ENCODE measurements at regions not wholly inside any gene's neighbourhood (a gene's known extent, or its start where the extent isn't known, plus 50 kb on each side); places are given as distances from the start of the nearest gene placed in this dataset.
A peak's percentile ranks its signal among the peaks of the same experiment; 100 is the strongest.
"Not testable (repeated sequence)": the region's sequence is repeated elsewhere in the genome, so short reads cannot be mapped to it uniquely, and the experiment has no call there.

DNA sequence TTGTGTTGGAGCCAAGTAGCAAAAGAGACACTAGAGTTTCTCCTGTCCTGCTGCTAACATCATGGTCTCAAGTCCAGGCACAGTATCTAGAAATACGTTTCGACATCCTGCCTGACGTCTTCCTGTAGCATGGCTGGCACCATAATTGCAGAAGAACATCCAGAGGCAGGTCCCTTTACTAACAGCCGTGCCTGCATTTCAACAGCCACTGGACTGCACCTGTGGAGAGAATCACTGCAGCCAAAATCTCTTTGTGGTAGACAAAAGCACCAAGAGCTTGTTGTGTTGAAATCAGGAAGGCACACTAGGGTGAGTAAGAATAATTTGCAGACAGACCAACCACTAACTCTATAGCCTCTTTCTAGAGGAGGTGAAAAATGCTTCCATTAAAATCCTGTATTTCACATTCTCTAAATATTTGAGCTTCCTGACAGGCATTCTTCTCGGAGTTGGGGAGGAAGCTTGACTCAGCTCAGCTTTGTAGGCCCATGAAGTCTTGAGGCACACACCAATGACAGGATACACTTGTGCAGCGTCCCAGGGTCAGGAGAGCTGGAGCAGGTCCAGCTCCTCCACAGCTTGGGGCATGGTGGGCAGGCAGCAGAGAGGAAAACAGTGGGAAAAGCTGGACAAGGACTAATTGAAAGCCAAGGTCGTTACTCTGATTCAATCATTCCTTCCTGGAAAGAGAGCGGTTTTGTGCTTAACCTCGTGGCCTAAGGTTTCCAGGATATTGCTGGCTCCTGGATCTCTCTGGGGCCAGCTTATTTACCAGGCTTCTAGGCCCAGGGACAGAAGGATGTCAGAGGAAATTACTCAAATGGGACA, 244.9 kb downstream of the FAM43A start:
- DNase-seq: peak; percentile 77

DNA sequence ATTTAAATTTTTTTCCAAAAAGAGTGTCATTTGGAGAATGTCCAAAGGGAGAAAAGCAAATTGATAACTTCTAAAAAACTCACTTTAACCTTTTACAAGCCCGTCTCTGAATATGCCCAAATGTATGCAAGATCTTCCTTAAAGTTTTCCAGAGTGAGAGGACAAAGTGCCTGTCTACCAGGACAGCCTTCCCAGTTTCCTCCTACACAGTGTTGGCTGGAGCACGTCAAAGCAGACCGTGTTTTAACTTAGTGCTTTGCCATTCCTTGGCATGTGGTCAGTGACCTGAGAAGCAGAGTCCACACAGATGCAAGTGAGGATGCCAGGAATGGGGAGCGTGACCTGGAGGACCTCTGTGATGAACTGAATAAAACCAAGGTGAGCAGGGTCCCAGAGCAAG, 245.7 kb downstream of the FAM43A start:
- no peak for DNase-seq

DNA sequence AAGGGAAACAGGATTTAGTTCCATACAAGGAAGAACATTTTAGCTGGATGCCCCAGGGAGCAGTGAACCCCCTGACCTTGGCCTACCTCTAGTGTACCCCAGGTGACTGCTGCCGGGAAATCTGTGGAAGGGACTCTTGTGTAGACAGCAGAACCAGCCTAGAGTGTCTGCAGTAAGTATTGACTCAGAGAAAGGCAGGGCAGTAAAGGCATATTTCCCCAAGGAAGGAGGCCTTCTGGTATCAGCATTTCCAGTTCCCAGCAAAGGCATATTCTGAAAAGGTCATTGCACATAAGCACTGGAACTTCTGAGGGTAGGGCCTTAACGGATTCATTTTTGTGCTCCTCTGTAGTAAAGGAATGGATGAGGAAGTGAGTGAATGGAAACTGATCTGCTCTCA, 246.2 kb downstream of the FAM43A start:
- no peak for DNase-seq

- DNase-seq: no peak
These were observed 247.8 kb downstream of the FAM43A start for GRCh38 chr3:194933465-194933864.

GRCh38 chr3:194935061-194935460, 249.4 kb downstream of the FAM43A start:
- DNase-seq: no peak

GRCh38 chr3:194935632-194936470, 250.2 kb downstream of the FAM43A start:
- no peak for DNase-seq

- DNase-seq: no peak
These were observed 251.0 kb downstream of the FAM43A start for GRCh38 chr3:194936659-194937058.

DNA sequence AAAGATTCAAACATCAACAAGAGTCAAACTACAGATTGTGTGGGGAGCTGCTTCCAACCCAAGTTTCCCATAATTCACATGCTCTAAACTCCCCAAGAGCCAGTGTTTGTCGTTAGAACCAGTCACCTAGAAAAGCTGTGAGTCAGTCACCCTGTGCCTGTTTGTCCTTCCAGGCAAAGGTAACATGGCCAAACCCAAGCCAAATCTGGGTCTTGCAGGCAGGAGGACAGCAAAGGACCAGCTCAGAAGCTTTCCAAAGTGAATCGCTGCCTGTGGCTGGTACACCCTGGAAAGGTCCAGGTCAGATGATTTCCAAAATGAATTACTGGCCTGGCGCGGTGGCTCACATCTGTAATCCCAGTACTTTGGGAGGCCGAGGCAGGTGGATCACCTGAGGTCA, 251.5 kb downstream of the FAM43A start:
- no peak for DNase-seq

- no peak for DNase-seq
These were observed 252.2 kb downstream of the FAM43A start for GRCh38 chr3:194937882-194938321.

DNA sequence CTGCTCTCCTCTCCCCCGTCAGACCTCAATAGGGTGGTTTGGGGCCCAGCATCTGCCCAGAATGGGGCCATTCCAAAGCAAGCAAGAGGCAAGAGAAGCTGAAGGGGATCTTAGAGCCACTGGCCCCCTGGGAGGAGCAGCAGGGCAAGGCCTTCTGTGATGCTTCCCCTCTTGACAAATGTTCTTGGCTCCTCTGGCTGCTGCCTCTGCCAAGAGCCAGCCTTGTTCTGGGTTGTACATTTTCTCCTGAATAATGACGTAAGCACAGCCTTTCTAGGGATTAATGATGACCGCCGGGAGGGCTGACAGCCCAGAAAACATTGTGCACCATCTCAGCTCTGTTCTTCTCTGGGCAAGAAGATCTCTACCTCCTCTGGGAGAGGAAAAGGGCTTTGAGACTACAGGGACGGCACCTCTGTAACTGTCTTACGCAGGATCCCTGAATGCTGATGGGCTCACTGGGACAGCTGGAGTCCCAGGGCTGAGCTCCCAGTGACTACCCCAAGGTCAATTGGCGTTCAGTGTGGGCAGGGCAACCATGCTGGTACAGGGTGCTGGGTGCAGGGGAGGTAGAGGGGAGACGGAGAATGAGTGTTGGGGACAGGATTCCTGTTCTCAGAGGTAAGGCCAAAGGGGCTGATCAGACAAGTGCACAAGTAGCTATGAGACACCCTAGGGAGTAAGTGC, 253.3 kb downstream of the FAM43A start:
- DNase-seq: peak; percentile 75

- DNase-seq: no peak
These were observed 253.8 kb downstream of the FAM43A start for GRCh38 chr3:194939532-194939909.

DNA sequence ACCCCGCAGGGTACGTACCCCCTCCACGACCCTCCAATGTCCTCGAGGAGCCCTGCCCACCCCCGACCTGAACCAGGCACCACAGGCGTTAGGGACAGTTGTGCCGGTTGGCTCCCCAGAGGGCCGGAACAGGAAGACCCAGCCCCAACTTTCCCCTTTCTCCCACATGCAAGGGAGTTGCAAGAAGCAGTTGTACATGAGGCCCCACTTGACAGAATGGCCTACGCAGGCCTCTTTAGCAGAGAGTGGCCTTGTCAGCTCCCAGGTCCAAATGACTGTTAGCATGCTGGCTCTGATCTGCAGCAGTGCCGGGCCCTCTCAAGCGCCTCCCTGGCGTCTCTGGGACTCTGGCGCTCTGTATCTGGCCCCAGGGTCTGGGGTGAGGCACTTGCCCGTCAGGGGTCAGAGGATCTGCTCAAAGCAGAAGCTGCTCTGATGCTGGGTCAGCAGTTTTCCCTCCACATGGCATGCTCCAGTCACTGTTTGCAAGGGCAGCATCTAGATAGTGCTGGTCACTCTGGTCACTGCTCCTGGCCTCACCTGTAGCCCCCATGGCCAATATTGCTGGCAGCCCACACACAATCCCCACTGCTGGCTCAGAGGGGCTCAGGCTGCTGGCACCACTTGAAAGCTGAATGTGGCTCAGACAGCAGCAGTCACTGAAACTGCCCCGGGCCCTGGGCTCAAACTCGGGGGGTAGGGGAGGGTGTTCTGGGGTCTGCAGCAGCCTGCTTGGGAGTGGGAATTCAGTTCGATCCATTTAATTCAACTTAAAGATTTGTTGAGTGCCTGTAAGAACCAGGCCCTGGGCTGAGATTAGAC, 254.5 kb downstream of the FAM43A start:
- DNase-seq: no peak

DNA sequence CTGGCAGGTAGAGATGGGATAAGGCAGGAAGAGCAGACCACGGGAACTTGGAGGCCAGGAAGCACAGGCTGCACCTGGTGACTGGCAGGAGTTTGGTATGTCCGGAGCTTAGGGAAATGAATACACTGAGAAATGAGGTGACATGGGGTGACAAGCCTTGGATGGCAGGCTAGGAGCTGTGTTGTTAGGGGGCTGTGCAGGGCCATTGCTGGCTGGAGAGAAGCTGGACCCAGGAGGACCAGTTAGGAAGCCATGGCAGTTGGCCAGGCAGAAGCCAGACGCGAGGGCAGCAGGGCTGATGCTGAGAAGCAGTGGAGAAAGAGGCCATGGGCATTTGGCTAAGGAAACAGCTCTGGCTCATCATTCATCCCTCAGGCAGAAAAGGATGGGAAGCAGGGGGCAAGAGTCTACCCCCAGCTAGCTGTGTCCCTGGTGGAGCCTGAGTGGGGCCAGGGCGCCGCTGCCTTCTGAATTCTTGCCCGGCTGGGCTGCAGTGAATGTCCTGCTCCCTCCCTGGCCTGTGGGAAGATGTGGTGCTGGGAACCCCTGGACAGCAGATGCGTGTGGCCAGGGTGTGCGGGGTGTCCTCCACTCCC, 255.8 kb downstream of the FAM43A start:
- no peak for DNase-seq

GRCh38 chr3:194941956-194942511, 256.4 kb downstream of the FAM43A start:
- DNase-seq: no peak

- DNase-seq: no peak
These were observed 258.8 kb downstream of the FAM43A start for GRCh38 chr3:194944526-194944925.

- DNase-seq: no peak
These were observed 259.8 kb downstream of the FAM43A start for GRCh38 chr3:194945508-194945907.

- DNase-seq: no peak
These were observed 260.4 kb downstream of the FAM43A start for GRCh38 chr3:194946091-194946490.

DNA sequence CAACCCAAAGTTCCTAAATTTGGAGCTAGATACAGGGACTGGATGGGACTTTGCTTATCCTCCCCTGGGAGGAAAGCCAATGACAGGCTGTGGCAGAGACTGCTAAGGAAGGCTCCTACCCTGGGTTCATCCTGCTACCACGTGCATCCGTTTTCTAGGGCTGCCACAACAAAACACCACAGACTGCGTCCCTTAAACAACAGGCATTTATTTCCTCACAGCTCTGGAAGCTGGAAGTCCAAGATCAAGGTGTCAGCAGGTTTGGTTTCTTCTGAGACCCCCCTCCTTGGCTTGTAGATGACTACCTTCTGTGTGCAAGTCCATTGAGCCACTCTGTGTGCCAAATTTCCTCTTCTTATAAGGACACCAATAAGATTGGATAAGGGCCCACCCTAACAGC, 263.9 kb downstream of the FAM43A start:
- DNase-seq: no peak

- DNase-seq: no peak
These were observed 265.4 kb downstream of the FAM43A start for GRCh38 chr3:194950906-194951628.

DNA sequence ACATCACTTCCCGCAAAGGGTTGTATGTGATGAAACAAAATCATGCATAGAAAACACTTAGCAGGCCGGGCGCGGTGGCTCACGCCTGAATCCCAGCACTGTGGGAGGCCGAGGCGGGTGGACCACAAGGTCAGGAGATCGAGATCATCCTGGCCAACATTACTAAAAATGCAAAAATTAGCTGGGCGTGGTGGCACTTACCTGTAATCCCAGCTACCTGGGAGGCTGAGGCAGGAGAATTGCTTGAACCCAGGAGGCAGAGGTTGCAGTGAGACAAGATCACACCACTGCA, 265.9 kb downstream of the FAM43A start:
- not testable (repeated sequence) for DNase-seq

DNA sequence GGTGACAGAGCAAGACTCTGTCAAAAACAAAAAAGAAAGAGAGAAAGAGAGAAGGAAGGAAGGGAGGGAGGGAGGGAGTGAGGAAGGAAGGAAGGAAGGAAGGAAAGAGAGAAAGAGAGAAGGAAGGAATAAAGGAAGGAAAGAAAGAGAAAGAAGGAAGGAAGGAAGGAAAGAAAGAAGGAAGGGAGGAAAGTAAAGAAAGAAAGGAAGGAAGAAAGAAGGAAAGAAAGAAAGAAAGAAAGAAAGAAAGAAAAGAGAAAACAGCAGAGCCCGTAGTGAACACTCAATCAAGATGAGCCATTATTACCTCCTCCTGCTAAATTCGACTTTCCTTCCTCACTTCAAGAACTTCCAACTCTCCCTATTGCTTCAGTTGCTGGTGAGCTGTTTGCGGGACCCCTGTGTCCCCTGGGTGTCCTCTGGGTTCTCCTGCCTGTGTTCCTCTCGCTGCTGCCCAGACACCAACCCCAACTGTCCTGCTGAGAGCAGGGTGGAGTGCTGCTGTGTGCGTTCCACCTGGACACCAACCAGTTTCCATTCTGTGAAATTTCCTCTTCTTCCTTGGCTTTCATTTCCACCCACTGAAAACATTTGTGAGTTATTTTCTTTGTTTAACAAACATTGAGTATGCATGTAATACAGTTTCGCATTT, 266.4 kb downstream of the FAM43A start:
- DNase-seq: peak; percentile 58
